Omental fat pad (tissue), 3 donors: ENCODE measurements at regions not wholly inside any gene's neighbourhood (a gene's known extent, or its start where the extent isn't known, plus 50 kb on each side); places are given as distances from the start of the nearest gene placed in this dataset.

Experiments used
- ATAC-seq: fragments of 150-250 bp; one replicate; pipeline ENCODE4 v1.9.1; 2016; ENCODE audit warnings: mild to moderate bottlenecking, moderate library complexity; ENCODE audit not compliant: low FRiP score
- DNase-seq: peaks from one replicate; pipeline ENCODE4 v3.0.0-alpha.2; 2019; ENCODE audit warnings: low spot score
- CTCF ChIP-seq, 3 donors: fragments of 450-650 bp; IDR thresholded peaks; one replicate each; pipeline ENCODE4 v1.5.1; 2016 to 2017; ENCODE audit warnings: antibody characterized with exemption in 3 of 3, mild to moderate bottlenecking in 3 of 3, moderate library complexity in 2 of 3

GRCh38 chr2:853203-853870, 97.3 kb upstream of the SNTG2 start:
- TF ChIP-seq CTCF (IDR thresholded peaks at IDR 0.05) = no peak
- ATAC-seq = no peak
- no peak for DNase-seq

- DNase-seq = no peak
- ATAC-seq = no peak
- no peak for TF ChIP-seq CTCF (IDR thresholded peaks at IDR 0.05)
Observed at GRCh38 chr2:852168-852567, 98.5 kb upstream of the SNTG2 start.

GRCh38 chr2:851680-852079, 99.0 kb upstream of the SNTG2 start:
- DNase-seq (no peak), ATAC-seq (no peak)
- no peak for TF ChIP-seq CTCF (IDR thresholded peaks at IDR 0.05)

GRCh38 chr2:851078-851477, 99.6 kb upstream of the SNTG2 start:
- no peak for ATAC-seq
- TF ChIP-seq CTCF (IDR thresholded peaks at IDR 0.05) = no peak
- DNase-seq = no peak

- TF ChIP-seq CTCF (IDR thresholded peaks at IDR 0.05) = no peak
- no peak for DNase-seq
- ATAC-seq = no peak
Observed at GRCh38 chr2:850429-850828, 100.2 kb upstream of the SNTG2 start.

- DNase-seq = no peak
- ATAC-seq = no peak
- TF ChIP-seq CTCF (IDR thresholded peaks at IDR 0.05) = no peak
Observed at GRCh38 chr2:848099-848498, 102.5 kb upstream of the SNTG2 start.

GRCh38 chr2:847669-848068, 103.0 kb upstream of the SNTG2 start:
- no peak for TF ChIP-seq CTCF (IDR thresholded peaks at IDR 0.05)
- ATAC-seq (no peak), DNase-seq (no peak)
